ENCODE measurements at regions not wholly inside any gene's neighbourhood (a gene's known extent, or its start where the extent isn't known, plus 50 kb on each side); places are given as distances from the start of the nearest gene placed in this dataset.

GRCh38 chr14:85766295-85766694, 236.4 kb downstream of the FLRT2 start:
- Mint-ChIP-seq H3K4me1 (ENCODE audit: unreplicated experiment) (no peaks in the 10 kb centered on the region), H3K27me3 (ENCODE audit: unreplicated experiment) (no peaks in the 10 kb centered on the region), H3K9me3 (ENCODE audit: unreplicated experiment) (no peaks in the 10 kb centered on the region), H3K36me3 (ENCODE audit: low read depth, unreplicated experiment) (no peaks in the 10 kb centered on the region), H3K4me3 (ENCODE audit: unreplicated experiment) (no peak overlapping the region), H3K27ac (ENCODE audit: unreplicated experiment) (no peak overlapping the region)
- DNase-seq (ENCODE audit: low spot score): no peak
- TF ChIP-seq, protein P1, sequence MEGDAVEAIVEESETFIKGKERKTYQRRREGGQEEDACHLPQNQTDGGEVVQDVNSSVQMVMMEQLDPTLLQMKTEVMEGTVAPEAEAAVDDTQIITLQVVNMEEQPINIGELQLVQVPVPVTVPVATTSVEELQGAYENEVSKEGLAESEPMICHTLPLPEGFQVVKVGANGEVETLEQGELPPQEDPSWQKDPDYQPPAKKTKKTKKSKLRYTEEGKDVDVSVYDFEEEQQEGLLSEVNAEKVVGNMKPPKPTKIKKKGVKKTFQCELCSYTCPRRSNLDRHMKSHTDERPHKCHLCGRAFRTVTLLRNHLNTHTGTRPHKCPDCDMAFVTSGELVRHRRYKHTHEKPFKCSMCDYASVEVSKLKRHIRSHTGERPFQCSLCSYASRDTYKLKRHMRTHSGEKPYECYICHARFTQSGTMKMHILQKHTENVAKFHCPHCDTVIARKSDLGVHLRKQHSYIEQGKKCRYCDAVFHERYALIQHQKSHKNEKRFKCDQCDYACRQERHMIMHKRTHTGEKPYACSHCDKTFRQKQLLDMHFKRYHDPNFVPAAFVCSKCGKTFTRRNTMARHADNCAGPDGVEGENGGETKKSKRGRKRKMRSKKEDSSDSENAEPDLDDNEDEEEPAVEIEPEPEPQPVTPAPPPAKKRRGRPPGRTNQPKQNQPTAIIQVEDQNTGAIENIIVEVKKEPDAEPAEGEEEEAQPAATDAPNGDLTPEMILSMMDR (IDR thresholded peaks at IDR 0.05; ENCODE audit: unreplicated experiment): no peak

DNA sequence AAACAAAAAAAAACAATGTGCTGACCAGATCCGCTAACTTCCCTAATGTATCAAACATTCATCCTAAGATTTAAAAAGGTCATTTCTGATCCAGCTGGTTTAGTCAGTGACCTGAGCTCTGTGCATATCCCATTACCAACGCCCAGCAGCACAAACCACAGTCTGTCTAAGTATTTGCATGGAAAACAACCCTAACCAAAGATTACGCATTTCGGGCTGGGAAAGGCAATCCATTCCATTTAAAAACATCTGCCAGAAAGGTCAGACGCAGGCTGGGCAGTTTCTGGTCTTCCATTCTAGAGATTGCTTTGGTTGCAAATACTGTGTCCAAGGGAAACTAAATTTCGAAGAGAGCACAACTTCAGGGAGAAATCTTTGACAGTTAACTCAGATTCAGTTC, 234.9 kb downstream of the FLRT2 start:
- H3K36me3 Mint-ChIP-seq (ENCODE audit: low read depth, unreplicated experiment): no peaks in the 10 kb centered on the region
- H3K9me3 Mint-ChIP-seq (ENCODE audit: unreplicated experiment): no peaks in the 10 kb centered on the region
- no peak for DNase-seq (ENCODE audit: low spot score)
- no peak overlapping the region for H3K4me3 Mint-ChIP-seq (ENCODE audit: unreplicated experiment)
- no peaks in the 10 kb centered on the region for H3K27me3 Mint-ChIP-seq (ENCODE audit: unreplicated experiment)
- TF ChIP-seq, protein P1 (IDR thresholded peaks at IDR 0.05; ENCODE audit: unreplicated experiment): no peak
- H3K27ac Mint-ChIP-seq (ENCODE audit: unreplicated experiment): no peak overlapping the region
- no peaks in the 10 kb centered on the region for H3K4me1 Mint-ChIP-seq (ENCODE audit: unreplicated experiment)

GRCh38 chr14:85762526-85762925, 232.6 kb downstream of the FLRT2 start:
- Mint-ChIP-seq H3K4me3 (ENCODE audit: unreplicated experiment) (no peak overlapping the region), H3K4me1 (ENCODE audit: unreplicated experiment) (no peaks in the 10 kb centered on the region), H3K9me3 (ENCODE audit: unreplicated experiment) (no peaks in the 10 kb centered on the region), H3K27me3 (ENCODE audit: unreplicated experiment) (no peaks in the 10 kb centered on the region), H3K27ac (ENCODE audit: unreplicated experiment) (no peak overlapping the region), H3K36me3 (ENCODE audit: low read depth, unreplicated experiment) (no peaks in the 10 kb centered on the region)
- DNase-seq (ENCODE audit: low spot score): no peak
- TF ChIP-seq, protein P1 (IDR thresholded peaks at IDR 0.05; ENCODE audit: unreplicated experiment): no peak

DNA sequence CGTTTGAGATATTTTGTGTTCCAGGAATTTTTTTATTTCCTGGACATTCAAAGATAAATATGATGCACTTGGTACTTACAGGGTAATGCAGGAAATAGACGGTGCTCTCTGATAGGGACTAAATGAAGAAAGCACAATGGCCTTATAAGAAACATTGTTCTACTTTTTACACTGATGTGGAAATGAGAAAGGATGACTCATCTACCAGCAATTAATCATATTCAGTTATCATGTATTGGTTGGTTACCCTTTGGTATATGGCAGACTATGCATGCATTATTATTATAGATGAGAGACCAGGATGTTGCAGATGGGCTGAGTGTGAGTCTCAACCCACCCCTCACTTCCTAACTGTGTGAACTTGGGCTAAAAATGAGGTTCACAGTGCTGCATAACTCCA, 222.2 kb downstream of the FLRT2 start:
- TF ChIP-seq, protein P1 (IDR thresholded peaks at IDR 0.05; ENCODE audit: unreplicated experiment): no peak
- no peak for DNase-seq (ENCODE audit: low spot score)
- Mint-ChIP-seq H3K27me3 (ENCODE audit: unreplicated experiment) (no peaks in the 10 kb centered on the region), H3K4me1 (ENCODE audit: unreplicated experiment) (no peaks in the 10 kb centered on the region), H3K27ac (ENCODE audit: unreplicated experiment) (no peak overlapping the region), H3K36me3 (ENCODE audit: low read depth, unreplicated experiment) (no peaks in the 10 kb centered on the region), H3K9me3 (ENCODE audit: unreplicated experiment) (no peaks in the 10 kb centered on the region), H3K4me3 (ENCODE audit: unreplicated experiment) (no peak overlapping the region)

GRCh38 chr14:85744573-85744972, 214.6 kb downstream of the FLRT2 start:
- Mint-ChIP-seq H3K4me3 (ENCODE audit: unreplicated experiment) (no peak overlapping the region), H3K27me3 (ENCODE audit: unreplicated experiment) (no peaks in the 10 kb centered on the region), H3K9me3 (ENCODE audit: unreplicated experiment) (no peaks in the 10 kb centered on the region), H3K36me3 (ENCODE audit: low read depth, unreplicated experiment) (no peaks in the 10 kb centered on the region), H3K27ac (ENCODE audit: unreplicated experiment) (no peak overlapping the region), H3K4me1 (ENCODE audit: unreplicated experiment) (peaks cover 2% of the 10 kb centered on the region)
- TF ChIP-seq, protein P1 (IDR thresholded peaks at IDR 0.05; ENCODE audit: unreplicated experiment): no peak
- no peak for DNase-seq (ENCODE audit: low spot score)
